ENCODE measurements at regions not wholly inside any gene's neighbourhood (a gene's known extent, or its start where the extent isn't known, plus 50 kb on each side); places are given as distances from the start of the nearest gene placed in this dataset.

DNA sequence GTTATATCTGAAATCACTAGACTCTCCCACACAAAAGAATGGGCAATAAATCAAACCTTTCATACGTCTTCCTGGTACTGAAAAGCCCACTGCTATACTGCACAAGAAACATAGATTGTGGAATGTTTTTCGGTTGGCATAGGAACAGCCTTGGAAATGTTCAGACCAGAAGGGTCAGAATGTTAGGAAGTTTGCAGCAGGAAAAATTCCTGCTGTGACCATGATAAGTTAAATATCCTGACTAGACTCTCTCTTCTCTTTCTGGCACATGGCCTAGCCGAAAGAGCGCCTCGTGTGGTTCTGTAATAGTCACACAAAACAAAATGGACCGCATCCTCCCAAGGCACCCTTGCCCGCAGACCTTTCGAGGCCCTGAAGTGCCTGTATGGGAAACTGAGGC, 427.2 kb downstream of the COG6 start:
- no peak for DNase-seq

DNA sequence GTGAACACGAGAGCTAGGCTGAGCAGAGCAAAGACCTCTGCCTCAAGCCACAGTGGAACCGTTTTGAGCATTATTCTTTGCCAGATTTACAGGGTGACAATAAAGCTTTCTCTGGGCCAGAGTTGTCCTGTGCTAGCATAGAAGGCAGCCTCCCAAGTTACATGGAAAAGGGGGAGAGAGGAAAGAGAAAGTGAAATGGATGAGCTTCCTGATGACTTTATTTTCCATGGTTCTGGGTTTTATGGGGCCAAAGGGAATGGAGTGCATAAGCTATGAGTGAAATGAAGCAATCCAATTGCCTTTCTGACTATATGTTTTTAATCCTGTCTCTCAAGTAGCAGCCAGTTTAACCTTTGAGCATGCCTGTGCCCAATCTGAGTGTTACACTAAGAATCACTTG, 428.4 kb downstream of the COG6 start:
- DNase-seq: no peak

DNA sequence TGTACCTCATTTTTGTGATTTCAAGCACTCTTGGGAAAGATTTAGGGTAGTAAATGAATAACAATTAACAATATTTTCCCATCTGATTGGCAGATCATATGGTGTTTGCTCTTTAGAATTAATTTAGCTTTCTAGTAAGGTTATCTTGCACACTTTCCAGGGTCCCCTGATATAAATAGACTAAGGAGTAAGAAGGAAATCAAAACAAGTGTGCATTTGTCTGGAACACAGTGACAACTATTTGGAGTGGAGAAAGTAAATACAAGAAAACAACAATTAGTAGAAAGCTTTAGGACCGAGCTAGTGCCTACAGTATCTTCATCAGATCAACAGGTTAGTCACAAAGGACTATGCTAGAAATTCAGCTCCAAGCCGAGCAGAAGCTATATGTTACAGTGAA, 429.5 kb downstream of the COG6 start:
- DNase-seq: no peak

DNA sequence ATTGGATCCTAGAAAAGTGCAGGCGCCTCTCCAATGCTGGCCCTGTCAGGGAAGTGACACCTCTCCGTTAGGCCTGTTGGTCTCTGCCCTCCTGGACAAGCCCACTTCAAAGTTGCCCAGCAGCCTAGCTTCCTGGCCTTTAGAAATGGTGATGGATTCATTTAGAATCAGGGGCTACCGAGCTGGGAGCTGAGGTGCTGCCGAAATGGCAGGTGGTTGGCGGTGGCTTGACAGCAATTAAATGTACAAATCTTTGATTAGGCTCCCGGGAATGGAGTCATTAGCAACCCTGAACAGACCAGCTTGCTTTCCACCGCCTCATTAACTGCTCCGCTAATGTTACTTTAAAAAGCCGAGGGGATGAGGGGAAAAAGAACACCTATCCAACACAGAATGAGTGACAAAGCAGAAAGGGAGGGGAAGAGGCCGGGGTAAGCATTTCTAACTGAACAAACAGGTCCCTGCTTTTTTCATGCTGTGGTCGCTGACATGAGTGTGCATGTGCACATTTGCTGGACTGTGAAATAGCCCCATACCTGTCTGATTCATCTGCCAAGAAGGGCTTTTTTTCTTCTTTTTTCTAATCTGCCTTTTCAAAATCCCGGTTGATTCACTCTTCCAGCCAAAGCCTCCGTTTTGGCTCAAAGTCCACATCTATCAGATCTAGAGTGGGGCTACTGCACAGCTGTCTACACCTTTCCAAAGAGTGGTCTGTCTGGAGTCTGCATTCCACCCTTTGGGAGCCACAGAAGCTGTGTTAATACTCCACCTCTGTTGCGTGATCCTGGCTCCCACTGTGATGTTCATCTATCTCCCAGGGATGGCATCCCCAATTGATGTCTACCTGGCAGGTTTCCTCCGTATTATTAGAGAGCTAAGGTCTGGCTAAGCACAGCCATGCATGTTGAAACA, 431.9 kb downstream of the COG6 start:
- DNase-seq: no peak

DNA sequence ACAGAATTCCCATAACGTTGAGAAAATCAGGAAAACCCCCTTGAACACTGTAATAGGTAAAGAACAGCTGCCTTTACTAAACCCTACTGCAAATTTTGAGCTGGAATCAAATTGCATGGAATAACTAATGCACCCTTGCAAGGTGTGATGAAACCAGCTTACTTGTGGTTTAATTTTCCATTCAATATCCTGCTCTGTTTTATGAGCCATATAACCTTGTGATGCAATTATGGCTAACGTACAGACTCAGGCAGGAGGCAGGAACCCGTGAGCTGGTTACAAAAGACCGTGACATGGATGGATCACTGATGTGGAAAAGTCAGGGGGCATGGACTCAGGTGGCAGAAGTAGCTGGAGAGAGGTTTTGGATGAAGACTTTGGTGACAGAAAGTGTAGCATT, 438.6 kb downstream of the COG6 start:
- no peak for DNase-seq

DNA sequence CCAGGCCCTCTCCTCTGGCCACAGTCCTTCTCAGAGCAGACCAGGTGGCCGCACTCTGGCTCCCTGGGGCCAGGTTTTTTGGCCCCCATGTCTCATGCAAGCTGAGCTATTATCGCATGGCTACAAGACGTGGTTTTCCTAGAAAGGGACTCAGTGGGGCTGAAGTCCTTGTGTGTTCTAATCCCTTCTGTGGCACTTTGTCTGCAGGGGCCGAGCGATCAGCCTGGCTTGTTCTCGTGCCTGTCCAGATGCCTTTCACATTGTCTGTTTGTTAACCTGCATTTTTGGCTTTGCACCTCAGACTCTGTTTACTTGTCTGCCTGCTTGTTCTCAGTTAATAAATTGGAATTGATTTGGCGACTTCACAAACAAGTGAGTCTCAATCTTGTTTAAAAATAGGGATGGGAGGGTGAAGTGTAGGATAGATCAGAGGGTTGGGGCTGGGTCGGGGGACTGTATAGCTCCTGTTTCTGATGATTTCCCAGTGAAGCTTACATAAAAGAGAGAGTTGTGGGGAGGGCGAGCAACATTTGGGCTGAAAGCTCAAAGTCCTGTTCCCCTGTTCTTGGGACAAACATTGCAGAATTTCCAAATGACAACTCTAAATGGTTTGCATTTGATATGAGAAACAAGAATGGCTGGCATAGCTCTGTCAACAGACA, 440.4 kb downstream of the COG6 start:
- DNase-seq: no peak

DNA sequence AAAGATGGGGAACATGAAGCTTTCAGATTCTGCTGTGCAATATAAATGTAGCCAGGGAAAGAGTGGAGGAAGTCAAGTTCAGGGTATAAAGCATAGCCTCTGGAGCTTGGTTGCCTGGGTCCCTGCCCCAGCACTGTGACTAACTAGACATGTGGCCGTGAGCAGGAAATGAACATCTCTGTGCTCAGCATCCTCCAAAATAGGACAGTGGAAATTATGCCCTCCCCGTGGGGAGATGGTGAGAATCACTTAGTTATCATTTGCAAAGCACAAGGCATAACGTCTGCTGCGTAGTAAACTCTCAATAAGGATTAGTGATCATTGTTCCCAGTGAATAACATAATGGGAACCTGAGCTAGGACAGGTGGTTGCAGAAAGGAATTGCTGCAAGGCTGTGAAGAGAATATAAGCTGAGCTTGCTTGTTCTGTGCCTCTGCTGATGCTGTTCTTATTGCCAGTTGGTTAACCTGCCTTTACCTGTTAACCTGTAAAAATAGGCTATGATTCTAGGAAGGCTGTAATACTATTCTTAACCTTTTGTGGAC, 441.0 kb downstream of the COG6 start:
- DNase-seq: peak; percentile 55

DNA sequence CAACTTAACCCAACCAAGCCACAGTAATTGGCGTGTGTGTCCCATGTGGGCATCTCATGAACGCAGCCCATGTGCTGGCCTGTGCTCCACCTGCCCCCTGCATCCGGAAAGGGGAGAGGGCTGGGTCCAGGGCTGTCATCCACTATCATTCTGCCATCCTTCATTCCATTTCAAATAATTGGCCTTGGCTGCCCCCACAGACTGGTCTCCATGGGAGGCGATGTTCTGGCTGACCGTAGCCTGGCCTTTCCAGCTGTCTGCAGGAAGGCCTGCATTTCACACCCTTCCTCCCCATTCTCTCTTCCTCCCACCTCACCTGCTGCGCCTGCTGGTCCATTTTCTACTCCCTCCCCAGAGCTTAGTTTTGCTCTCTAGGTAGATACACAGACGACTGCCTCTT, 442.8 kb downstream of the COG6 start:
- no peak for DNase-seq

DNA sequence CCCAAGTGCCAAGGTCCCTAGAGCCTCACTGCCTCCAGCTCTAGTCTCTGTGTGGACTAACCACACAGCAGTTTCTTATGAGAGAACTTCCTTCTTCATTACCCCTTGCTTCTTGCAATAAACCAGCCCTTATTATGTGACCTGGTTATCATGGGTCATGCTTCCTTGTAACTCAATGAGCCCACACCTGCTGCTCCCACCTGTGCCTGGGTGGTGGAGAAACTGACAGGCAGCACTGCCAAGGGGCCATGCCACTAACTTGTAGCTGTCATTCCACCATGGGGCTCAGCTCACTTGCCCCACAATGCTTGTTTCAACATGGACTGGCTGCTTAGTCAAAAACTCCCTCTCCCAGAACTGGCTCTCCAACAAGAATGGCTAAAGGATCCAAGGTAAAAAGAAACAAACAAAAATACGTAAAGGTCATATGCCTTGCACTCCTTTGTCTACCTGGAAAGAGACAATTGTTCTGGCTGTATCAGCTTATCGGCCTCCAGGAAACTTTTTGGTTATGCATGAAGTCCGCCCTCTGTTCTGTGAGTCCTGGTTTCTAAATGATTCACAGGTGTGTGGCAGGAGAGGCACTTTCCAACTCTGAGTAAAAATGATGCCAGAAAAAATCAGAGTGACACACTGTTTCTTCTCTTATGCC, 446.4 kb downstream of the COG6 start:
- peak; percentile 13 to 24 for DNase-seq

DNA sequence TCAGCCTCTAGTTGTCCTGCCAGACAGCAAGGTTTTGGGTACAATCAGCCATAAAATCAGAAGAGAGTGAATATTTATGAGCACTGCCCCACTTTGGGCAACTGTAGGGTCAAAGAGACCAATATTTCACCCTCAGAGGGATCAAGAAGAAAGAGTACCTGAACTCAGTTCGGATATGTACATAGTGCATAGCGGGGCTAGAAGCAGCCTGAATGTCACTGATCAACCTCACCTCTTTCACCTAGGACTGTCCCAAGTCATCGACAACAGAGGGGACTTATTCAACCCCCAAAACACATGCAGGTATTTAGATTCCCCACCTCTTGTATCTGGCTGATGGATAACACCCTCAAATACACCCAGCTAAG, 446.9 kb downstream of the COG6 start:
- no peak for DNase-seq

DNA sequence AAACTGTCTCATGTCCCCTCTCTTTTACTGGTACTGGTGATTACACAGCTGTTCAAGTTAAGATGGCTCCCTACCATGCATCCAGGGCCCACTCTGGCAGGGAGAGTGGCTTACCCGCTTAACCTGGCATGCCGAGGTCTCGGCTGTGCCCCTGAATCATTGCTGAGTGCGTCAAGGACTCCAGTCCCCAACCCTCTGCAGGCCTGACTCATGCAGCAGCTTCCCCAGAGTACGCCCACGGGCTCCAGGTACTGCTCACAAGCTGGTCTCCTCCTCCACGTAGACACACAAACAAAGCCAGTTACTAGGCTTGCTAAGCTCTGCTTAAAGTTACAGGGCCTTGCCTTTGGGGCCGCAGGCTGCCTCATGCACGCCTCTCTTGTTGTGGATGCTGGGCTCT, 447.4 kb downstream of the COG6 start:
- peak; percentile 86 to 92 for DNase-seq

DNA sequence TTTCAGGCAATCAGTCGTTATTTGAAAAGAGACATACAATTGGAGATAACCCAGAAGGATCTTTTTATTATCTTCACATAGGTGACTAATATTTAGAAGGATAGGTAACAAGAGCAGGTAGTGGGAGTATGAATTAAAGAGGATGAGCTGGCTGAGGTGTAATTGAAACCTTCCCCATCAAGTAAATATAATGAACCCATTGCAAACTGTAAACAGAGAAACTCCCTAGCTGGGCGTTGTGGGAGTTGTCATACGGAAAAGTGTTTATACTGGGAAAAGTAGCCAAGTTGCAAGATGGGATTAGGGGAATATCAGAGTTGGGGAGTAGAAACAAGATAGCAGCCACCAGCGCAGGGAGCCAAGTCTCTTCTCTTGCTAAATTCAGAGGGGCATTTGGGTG, 448.4 kb downstream of the COG6 start:
- DNase-seq: no peak

DNA sequence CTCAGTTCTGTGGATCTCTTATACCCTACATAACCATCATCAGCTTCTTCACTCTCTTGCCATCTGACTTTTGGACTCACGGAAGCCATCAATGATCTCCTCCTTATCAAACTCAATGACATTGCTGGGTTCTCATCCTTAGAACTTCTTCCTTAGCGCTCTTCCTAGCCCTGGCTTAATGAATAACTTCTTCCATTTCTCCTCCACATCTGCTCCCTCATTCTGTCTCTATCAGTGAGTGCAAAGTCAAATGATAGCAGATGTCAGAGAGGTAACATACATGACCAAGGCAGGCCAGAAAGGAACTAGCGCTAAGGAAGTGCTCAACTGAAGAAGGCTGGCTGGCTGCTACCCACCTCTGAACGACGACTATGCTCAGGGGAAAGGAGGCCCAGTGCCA, 449.8 kb downstream of the COG6 start:
- no peak for DNase-seq

DNA sequence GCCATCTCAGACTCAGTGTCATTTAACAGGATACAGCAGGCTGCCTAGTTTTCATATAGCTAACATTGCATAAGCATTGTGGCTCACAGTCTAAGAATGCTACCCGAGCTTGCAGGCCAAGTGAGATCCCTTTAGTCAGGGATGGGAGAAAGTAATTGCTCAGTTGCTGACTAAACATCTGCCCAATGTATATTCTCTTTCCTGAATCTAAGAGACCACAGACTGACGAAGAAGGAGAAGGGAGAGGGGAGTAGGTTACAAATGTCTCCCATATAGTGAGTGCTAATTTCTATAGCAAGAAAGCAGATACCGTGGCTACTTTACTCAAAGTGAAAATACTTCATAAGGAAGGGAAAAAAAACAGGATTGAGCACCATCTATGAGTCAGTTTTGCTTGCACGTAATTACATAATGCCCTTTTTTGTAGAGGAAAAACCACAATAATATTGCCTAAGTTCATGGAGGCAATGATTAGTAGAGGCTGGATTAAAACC, 453.9 kb downstream of the COG6 start:
- no peak for DNase-seq

DNA sequence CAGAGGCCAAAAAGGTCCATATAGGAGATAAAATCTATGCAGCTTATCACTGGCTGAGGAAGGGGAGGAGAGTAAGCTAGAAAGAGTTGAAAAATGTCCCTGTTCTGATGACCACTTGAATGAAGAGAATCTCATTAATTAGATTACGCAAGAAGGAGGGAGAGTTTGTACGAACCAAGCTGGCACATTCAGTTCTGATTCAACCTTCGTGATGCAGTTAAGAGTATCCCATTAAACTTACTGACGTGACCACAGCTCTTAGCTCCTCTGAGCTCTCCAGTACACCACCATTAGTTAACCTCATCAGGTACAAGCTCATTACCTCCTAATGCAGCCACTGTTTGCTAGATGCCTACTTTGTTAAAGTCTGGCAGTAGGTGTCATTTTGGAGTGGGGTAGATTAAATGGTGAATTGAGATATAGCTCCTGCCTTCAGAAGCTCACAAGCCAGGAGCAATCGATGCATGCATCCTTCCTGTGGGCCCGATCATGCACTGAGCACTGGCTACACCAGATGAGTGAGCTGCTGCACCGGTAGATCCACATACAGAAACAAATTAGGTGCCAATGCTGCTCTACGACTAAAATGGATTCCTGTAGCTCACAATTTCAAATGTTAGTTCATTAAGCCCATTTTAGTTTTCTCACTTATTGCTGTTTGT, 458.3 kb downstream of the COG6 start:
- no peak for DNase-seq

DNA sequence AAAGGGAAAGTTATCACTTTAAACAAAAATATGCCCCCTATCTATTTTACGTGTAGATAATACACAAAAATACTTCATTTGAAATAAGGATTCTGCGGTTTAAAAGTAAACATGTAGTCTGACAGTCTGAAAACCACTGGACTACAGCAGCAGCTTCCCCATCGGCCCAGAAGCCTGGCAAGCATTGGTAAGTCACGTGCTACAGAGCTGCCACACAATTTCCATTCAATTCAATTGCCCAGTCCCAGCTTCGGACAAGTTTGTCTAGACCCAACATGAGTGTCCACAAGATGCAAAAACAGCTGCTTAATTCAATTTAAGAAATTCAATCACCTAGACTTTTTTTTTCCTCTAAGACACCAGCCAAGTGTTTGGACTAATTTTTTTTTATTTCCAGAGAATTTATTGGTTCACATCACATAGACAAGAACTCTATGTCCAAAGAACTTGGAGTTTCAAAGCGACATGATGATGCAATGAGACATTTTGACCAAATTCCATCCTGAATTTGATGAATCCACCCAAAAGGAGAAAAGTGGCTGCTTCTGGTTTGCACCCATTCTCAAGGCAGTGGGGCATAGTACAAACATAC, 458.9 kb downstream of the COG6 start:
- no peak for DNase-seq

DNA sequence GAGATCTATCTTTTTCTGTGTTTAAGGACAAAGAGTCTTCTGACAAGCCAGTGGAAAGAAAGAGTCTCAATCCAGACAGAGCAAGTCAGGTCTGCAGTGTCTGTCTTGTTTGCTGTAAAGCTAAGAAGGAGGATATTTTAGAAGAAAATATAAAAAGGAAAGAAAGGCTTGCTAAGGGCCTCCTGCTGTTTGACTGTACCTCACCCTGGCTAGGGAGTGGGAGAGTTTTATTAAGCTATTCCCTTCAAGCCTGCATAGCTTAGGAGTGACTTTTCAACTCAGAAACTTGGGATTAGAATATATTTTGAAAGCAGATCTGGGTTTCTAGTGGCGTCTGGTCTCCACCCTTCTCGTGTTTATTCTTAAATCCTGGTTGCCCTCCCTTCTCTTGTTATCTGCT, 460.0 kb downstream of the COG6 start:
- DNase-seq: no peak

DNA sequence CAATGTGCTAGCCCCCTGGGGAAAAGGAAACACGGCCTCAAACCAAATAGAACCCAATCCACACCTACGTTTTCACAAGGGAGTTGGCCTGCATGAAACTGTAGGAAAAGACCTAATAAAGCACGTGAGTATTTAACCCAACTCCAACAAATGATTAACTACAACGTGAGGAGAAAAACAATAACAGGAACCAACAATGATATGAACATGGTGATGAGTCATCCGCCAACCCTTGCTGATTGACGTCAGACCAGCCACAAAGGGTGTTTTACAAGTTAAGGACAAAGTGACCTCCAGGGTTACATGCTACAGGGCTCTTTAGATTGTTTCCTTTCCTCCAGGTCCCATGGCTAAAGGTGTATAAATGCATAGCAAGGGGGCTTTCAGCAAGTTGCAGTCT, 460.5 kb downstream of the COG6 start:
- DNase-seq: peak; percentile 20 to 31

DNA sequence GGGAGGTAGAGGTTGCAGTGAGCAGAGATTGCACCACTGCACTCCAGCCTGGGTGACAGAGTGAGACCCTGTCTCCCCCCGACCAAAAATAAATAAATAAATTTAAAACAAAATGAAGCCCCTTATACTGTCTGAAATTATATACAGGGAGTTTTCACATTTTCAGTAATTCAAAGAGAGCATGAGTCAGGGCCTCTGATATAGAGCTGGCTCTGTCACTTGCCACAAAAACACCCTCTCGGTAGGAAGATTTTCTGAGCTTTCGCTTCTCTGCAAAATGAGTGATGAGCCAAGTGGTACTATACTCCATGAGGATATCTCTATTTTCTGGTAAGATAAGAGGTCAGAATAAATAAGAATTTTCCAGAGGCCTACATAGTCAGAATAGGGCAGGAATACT, 462.9 kb downstream of the COG6 start:
- no peak for DNase-seq

DNA sequence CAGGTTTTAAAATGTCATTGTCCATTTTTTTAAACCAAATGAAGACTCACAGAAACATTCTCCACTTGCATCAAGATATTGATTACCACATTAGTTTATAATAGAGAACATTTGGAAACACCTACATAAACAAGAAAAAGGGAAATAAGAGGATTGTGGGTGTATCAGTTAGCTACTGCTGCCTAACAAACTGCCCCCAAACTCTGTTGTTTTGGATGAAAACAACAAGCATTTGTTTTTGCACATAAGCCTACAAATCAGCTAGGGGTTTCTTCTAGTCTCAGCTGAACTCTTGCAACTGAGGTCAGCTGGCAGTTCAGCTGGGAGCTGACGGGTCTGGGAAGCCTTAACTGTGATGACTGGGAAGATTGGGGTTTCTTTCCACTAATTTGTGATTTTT, 464.4 kb downstream of the COG6 start:
- no peak for DNase-seq

DNA sequence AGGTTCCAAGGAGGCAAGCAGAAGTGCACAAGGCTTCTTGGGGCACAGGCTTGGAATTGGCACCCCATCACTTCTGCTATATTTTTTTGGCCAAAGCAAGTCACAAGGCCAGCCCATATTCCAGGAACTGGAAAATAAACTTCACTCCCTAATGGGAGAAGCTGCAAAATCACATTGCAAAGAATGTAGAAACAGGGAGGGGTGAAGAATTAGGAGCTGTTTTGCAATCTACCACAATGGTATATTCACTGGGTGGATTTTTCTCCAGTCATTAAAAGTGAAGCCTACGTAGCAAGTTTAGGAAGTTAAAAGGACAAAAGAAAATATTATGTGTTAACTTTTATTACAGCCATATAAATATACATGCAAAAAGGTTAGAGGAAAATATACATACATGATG, 464.8 kb downstream of the COG6 start:
- no peak for DNase-seq

DNA sequence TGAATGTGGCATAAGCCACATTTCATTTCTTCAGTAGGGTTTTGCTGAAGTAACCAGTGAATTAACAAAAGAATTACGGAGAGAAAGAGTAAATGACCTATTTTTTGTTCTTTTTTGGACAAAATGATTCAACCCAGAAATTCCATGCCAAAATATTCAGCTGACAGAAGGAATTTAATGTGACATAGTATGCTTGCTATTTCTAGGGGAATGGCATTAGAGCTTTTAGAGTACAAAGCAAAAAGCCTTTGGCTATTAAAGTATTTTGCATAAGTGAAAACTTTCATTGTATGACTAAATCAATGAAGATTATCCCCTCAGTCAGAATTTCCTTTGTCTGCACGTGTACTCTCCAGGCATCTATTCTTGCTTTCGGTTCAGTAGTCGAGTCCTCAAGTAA, 465.3 kb downstream of the COG6 start:
- DNase-seq: no peak

DNA sequence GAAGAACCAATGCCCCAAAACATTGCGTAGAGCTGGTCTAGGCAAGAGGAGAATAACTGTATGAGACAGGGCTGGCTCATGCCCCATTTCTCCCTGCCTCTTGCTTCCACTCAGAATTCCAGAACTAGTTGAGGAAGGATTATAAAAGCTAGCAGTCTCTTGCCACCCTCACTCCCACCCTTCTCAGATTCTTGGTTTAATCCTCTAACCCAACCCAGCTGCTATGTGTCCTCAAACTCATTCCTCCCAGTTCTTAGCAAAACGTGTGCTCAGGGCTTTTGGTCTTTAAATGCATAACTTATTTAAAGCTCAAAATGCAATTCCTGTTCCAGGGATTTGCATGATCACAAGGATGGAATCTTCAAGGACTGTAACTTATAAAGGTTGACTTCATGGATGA, 466.3 kb downstream of the COG6 start:
- no peak for DNase-seq
